ENCODE measurements at regions not wholly inside any gene's neighbourhood (a gene's known extent, or its start where the extent isn't known, plus 50 kb on each side); places are given as distances from the start of the nearest gene placed in this dataset.

DNA sequence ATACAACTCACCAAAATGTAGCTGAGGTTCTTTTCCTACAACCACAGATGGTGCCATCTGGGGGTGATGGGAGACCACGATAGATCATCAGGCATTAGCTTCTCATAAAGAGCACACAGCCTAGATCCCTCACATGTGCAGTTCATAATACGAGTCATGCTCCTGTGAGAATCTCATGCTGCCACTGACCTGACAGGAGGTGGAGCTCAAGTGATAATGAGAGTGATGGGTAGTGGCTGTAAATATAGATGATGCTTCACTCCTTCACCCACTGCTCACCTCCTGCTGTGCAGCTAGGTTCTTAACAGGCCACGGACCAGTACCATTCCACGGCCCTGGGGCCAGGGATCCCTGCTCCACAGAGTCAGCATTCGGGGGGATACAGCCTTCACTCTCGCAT, 943.8 kb downstream of the NLGN4Y start:
- TF ChIP-seq EZH2 (IDR thresholded peaks at IDR 0.05; ENCODE audit: borderline replicate concordance, low read length): no peak
- TF ChIP-seq, protein P1, sequence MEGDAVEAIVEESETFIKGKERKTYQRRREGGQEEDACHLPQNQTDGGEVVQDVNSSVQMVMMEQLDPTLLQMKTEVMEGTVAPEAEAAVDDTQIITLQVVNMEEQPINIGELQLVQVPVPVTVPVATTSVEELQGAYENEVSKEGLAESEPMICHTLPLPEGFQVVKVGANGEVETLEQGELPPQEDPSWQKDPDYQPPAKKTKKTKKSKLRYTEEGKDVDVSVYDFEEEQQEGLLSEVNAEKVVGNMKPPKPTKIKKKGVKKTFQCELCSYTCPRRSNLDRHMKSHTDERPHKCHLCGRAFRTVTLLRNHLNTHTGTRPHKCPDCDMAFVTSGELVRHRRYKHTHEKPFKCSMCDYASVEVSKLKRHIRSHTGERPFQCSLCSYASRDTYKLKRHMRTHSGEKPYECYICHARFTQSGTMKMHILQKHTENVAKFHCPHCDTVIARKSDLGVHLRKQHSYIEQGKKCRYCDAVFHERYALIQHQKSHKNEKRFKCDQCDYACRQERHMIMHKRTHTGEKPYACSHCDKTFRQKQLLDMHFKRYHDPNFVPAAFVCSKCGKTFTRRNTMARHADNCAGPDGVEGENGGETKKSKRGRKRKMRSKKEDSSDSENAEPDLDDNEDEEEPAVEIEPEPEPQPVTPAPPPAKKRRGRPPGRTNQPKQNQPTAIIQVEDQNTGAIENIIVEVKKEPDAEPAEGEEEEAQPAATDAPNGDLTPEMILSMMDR (IDR thresholded peaks at IDR 0.05; ENCODE audit: low read length): peak; percentile 44; the same call in 1 of the 2 replicates

All from OCI-LY1 (cell line).